Lung microvascular endothelial cell (primary cell): ENCODE measurements at regions not wholly inside any gene's neighbourhood (a gene's known extent, or its start where the extent isn't known, plus 50 kb on each side); places are given as distances from the start of the nearest gene placed in this dataset.
"Not testable (repeated sequence)": the region's sequence is repeated elsewhere in the genome, so short reads cannot be mapped to it uniquely, and the experiment has no call there.

Experiments used
- DNase-seq, 2 donors: peaks; one replicate each; pipeline versions ENCODE4 v3.0.0 to v3.0.0-alpha.2; 2010; ENCODE audit warnings: low read depth in 2 of 2

DNA sequence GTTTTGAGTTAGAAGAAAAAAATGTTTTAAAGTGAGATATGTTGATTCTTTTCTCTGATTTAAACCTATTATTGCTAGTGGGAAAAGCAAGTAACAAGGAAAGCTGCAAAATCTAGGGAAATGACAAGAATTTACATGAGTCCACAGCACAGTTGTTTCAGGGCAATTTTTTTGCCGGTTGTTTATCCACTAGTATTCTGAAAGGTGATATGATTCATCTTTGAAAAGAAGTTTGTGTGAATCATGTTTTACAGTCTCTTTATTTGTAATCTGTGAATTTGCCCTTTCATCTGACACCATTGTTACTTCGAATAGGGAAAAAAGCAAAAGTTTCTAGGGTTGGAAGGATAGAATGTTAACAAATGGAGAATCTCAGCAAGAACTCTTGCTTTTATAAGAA, 894.7 kb downstream of the OTOL1 start:
- DNase-seq: no peak

DNA sequence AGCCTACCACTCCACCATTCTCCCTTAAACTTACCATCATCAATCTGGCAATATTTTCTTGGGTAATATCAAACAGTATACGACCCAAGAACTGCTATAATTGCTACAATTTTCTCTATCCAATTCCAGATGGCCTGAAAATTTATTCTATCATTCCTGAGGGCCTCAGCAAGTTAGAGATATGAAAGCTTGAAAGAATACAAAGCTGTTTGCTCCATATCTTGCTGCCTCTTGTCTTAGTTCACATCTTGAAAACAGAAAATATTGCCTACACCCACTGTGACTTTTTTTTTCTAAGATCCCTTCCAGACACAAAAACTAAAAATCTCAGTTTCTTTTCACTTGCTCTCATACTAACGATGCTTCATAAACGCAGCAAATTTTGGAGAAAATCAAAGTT, 898.9 kb downstream of the OTOL1 start:
- DNase-seq: no peak

DNA sequence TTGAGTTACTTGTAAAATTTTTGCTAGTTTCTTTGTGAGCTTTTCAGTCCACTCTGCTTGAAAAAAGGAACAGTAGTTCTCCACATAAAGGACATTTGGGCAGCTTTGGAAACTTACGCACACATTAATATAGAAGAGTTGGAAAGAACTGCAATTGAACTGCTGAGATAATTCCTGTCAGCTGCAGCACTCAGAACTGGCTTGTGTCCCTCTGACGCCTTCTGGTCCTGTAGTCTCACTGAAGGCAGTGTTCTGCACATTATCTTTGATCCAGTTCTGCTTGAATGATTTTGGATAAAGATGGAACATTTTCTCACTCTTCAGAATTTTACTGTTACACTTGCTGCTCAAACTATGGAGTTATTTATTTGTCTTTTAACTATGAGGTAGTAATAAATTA, 901.9 kb downstream of the OTOL1 start:
- DNase-seq: no peak

DNA sequence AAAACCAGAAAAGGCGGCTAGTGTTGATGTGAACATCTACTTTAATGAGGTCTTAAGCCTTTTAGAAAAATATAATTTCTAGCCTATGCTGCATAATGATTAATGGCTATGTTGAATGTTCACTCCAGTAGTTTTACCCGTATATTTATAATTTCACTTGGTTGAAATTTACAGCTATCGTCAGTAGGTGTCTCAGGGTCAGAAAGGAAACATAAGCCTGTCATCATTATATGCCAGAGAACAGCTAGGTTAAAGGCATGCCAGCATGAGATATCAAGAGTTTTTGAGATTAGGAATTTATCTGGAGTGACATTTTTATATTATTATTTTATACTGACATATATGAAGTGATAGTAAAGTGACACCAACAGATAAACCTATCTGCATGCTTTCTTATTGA, 904.1 kb downstream of the OTOL1 start:
- no peak for DNase-seq

DNA sequence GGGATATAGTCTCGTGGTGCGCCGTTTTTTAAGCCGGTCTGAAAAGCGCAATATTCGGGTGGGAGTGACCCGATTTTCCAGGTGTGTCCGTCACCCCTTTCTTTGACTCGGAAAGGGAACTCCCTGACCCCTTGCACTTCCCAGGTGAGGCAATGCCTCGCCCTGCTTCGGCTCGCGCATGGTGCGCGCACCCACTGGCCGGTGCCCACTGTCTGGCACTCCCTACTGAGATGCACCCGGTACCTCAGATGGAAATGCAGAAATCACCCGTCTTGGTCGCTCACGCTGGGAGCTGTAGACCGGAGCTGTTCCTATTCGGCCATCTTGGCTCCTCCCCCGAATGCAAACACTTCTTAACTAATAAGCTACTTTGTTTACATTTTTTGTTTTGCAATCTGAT, 914.9 kb downstream of the OTOL1 start:
- DNase-seq: not testable (repeated sequence)

DNA sequence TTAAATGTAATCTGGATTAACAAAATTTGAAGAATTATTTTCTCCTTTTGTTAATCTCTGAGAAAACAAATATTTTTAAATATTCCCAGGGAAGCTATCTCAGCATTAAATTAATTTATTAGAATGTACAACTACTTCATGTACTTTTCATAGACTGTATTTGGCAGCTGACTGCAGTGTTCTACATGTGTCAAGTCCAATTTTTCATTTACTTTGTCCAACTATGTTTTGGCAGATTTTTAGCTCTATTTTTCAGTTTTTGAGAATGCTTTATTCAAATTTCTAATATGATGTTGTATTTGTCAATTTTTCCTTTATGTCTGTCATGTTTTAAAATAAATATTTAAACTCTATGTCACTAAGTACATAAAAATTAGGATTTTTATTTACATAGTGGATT, 925.1 kb downstream of the OTOL1 start:
- no peak for DNase-seq

DNA sequence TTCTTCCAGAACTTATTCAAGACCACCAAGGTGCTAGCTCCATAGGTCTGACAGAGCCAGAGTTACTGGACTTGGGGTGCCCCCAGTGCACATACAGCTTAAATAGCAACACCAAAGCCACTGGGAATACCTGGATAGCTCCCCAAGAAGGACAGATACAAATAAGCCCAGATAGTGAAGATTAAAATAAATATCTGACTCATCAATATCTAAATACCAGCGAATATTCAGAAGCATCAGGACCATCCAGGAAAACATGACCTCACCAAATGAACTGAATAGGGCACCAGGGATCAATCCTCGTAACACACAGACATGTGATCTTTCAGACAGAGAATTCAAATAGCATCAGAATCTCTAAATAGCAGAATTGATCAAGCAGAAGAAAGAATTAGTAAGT, 931.6 kb downstream of the OTOL1 start:
- no peak for DNase-seq

DNA sequence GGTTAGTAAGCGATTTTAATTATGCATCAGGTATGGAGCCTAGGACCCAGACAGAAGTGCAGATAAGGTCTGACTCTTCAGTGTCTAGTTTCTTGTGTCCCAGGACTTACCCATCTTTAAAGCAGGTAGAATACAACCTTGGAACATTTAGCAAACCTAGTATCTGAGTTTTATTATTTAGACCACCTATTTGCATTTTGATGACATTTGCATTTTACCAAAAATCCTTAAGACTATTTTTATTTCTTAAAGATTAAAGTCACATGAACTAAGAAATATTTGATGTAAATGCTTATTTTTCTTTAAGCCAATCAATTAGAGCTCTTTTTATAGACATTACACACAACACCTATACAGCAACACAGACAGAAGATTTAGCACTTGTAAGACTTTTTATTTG, 939.1 kb downstream of the OTOL1 start:
- no peak for DNase-seq

DNA sequence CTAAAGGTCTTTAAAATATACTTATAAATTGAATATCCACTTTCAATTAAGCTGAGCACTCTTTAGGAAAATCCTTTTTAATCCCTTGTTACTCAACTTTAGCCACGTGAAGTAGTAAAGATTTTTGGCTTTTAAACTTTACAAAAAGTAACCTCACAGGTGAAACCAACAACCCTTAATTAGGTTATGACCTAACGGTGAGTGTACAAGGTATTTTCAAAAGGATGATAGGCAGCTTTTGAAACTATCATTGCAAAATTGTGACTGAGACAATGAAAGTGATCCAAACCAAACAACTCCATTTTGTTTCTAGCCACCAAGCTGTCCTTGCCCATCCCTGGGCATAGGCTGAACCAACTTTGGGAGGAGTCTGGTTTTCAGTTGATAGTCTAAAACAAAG, 940.2 kb downstream of the OTOL1 start:
- DNase-seq: no peak

DNA sequence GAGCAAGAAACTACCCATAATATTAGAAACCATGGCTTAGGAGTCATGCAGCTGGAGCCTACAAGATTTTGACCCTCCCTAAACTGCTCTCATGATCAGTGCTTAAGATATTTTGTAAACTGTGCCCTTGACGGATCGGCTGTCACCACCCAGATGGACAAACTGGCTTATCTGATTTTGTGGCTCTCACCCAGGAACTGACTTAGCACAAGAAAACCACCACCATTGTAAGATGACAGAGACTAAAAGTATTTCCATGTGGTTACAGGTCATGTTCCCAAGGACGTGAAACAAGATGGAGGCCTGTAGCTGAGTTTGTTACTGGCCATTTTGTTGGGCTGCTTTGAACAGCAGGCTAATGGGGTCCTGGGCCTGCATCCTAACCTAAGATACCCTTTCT, 940.9 kb downstream of the OTOL1 start:
- no peak for DNase-seq

DNA sequence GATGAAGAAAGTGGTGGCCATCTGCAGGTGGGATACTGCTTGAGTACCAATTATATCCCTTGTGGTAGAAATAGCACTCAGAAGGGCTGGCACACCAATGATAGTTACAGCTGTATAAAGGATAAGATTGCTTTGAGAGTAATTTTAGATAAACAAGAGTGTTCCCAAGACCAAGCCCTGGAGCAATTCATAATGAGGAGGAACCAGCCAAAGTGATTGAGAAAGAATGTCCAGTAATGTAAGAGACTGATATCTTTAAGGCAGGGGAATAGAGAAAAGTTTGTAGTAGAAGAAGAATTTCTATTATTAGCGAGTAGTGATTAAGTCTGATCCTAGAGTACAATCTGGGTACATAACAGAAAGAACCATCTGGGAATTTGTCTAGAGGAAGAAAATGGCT, 945.1 kb downstream of the OTOL1 start:
- DNase-seq: no peak

DNA sequence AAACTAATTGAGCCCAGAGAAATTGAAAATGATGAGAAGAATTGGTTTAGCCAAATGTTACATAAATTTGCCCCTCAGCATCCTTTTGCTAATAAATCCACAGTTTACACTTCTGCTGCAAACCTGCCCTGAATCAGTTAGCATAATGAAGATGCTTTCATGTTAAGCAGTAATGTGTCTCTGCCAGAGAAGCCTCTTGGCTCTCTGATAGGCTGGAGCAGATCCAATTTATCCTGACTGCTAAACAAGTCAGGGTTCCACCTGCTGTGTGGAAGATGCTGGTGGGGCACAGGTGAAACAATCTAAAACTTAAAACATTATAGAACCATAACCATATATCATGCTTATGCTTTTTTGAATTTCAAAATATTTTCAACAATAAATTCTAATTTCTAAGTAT, 946.8 kb downstream of the OTOL1 start:
- no peak for DNase-seq

DNA sequence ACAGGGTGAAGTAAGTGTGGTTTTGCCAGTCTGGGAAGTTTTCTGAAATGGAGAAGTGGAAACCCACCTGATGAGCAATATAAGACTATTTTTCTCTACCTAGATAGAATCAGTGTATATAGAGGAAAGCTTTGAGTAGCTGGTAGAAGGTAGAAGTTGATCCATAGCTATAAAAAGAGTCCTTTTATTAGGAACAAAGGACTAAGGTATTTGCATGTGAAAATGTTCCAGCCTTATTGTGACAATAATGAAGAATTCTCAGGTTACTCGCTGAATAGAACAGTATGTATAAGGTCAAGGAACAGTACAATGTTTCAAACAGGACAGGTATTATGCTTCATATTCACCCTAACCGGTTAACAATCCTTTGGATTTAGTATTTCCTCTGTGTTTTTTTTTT, 972.2 kb downstream of the OTOL1 start:
- no peak for DNase-seq

DNA sequence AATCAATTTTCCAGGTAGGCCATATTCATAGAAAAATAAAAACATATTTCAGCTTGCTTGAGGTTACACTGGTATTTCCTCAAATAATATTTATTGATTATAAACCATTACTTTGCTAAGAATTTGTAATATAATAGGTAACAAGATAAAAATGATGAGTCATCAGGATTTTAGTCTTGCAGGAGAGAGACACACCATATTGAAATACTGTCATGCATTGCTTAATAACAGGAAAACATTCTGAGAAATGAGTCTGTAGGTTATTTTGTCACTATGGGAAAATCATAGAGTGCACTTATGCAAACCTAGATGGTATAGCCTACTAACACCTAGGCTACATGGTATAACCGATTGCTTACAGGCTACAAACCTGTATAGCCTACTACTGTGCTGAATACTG, 990.5 kb downstream of the OTOL1 start:
- no peak for DNase-seq

DNA sequence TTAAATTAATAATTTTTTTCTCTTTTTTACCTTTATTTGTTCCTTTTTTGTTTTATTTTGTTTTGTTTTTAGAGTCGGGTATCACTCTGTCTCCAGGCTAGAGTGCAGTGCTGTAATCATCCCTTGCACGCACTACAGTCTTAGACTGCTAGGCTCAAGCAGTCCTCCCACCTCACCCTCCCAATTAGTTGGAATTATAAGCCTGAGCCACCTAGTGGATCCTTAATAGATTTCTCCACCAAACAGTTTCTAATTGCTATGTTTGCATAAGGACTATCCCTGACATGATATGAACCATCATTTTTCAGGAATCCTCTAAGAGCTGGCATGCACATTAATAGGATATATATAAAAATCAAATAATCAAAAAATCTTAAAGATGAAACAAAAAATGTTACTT, 993.2 kb downstream of the OTOL1 start:
- DNase-seq: no peak

DNA sequence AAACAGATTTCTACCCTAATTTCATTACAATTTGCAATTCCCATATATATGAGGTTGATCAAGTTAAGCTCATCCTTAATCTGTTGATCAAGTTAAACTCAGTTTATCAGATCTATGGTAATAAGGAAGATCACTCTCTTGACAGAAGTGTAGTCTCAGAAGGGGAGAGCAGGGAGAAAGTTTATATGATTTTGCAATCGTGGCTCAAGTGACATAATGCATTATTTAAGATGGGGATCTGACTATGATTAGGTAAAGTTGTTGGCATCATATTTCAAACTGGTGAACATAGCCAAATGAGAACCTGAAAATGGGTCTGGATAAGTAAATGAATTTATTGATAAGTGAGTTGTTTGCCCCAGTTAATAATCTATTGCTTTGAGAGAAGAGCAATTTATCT, 995.3 kb downstream of the OTOL1 start:
- DNase-seq: no peak

DNA sequence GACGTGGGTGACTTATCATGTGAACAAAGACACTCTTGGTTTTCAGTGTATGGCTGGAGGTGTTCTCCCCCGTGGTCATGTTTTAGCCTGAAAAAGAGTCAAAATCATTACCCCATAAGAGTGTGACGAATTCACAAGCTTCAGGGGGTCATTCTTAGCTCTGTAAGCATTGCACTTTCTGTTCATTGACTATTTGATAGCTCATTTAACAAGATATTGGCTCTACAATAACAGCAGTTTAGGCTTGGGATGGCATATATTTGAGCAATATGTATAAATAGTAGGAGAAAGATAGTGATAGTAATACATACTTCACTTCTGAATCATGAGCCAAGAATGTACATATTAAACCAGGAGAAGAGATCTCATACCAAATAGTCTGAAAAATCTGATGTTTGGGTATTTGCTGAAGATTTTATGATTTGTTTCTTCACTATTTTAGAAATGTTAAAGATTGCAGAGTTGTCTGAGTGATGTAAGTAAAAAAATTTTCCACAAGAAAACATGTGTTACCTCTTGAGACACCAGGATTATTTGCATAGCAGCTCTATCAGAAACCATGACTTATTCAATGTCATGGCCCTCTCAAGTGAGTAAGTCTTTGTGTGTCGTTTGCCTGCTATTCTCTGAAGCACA, 996.0 kb downstream of the OTOL1 start:
- no peak for DNase-seq

DNA sequence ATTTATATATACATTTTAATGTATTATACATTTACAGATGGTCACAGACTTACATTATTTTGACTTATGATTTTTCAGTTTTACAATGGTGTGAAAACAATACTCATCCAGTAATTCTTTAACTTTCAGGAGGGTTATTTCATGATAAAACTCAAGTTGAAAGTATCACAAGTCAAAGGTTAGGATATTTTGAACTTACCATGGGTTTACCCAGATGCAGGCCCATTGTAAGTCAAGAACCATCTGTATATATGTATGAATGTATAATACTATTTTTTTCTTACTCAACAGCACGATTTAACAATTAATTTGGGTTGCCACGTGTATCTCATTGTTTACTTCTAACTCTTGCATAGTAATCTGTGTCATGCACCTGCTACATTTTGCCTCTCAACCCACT, 1002.0 kb downstream of the OTOL1 start:
- no peak for DNase-seq

DNA sequence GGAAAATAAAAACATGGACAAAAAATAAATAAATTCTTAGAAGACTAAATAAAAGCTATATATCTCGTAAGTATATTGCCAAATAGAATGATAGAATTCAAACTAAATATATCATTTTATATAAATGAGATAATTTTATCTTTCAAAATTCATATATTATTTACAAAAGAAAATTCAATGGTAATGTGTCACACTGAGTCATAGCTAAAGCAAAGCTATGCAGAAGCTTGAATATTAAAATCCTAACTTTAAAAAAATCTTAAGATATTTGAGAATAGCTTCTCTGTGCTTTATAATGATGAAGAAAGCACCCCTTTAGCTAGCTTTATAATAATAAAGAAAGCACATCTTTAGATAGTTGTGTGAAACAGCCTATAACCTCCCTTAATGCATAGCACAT, 1010.8 kb downstream of the OTOL1 start:
- no peak for DNase-seq

DNA sequence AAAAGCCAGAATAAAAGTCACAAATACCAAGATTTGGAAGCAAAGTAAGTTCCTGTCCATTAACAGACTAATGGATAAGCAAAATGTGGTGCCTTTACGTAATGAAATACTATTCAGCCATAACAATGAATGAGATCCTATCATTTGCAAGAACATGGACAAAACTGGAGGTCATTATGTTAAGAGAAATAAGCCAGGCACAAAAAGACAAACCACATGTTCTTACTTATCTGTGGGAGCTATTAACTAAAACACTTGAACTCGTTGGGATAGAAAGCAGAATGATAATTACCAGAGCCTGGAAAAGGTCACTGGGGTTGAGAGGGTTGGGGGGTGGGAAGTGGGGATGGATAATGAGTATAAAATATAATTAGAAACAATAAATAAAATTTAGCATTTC, 1015.9 kb downstream of the OTOL1 start:
- DNase-seq: no peak

DNA sequence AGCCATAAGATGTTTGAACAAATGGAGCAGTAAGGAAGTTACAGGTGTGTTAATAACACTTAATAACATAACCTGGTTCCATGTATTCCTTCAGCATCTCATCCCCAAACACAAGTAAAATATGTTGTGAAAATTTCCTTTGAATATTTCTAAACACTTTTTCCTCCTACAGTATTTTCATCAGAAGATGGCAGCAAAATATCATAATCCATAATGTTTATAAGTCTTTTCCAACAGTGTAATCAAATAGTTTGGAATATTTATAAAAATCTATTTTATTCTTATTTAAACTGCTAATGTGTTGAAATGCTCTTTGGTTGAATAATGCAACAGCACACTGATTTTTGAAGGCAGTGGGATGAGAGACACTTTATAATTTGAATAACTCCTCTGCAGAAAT, 1020.5 kb downstream of the OTOL1 start:
- no peak for DNase-seq

DNA sequence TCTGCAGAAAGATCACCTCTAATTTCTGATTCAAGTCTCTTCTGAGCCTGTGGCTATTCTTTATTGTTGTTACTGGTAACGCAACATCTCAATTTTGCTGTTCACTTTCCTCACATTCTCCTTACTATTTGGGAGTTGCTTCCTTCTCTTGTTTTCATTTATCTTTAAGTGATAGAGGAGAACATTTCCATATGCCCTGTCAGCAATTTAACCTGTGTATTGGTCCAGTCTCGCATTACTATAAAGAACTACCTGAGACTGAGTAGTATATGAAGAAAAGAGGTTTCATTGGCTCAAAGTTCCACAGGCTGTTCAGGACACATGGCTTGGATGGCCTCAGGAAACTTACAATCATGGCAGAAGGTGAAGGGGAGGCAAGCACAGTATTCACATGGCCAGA, 1025.1 kb downstream of the OTOL1 start:
- DNase-seq: no peak

DNA sequence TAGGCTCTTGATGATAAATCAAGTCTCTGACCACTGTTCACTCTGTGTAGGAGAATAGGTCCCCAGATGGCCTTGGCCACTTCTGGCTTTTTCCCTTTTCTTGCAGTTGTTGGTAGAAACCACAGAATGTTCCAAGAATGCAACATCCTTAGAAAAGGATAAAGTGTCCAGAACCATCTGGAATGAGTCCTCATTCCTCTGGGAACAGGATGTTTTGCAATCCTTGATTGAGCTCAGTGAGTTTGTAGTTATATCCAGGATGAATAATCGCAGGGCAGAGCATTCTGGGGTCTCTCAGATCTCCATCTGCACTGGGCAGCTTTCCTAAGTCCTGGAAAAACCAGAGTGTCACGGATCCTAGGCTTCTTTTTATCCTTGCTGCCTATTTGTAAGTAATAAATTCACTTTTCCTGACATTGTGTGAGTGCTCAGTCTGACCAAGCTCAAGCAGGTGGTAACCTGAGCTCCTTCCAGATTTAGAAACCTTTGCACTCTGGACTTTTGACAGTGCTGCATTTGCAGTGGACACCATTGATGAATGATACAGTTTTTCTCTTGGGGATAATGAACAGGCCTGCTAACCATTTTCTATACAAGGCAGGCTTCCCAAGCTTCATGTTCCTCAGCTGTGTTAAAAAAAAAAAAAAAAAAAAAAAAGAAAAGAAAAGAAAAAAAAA, 1028.6 kb downstream of the OTOL1 start:
- no peak for DNase-seq

DNA sequence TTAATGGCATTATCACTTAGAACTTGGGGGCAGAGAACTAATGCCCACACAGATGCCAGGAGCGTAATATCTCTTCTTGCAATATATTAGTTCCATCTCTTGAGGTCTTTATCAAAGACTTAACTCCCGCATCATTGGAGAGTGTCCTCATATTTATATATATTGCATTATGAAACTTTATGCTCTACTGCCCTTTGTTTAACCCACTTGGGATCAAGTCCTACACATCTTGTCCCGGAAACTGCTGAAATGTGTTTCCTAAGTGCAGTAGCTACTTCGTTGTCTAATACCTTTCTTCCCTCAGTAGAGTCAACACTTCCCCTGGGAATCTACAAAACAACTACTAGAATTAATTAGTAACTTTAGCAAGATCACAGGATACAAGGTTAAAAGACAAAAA, 1029.2 kb downstream of the OTOL1 start:
- DNase-seq: no peak
